H9 (cell line): ENCODE measurements at regions not wholly inside any gene's neighbourhood (a gene's known extent, or its start where the extent isn't known, plus 50 kb on each side); places are given as distances from the start of the nearest gene placed in this dataset.
A peak's percentile ranks its signal among the peaks of the same experiment; 100 is the strongest.

Experiments used
- DNase-seq: peaks from one replicate; pipeline ENCODE4 v3.0.0-alpha.2; 2017
- H2AFZ ChIP-seq: one replicate; pipeline ENCODE4 v1.6.1; 2013; ENCODE audit warnings: mild to moderate bottlenecking, low read length, control low read depth, moderate library complexity
- H2AK5ac ChIP-seq: 2 replicates; pipeline ENCODE4 v1.6.1; 2013; ENCODE audit warnings: low read length, control low read depth, mixed read lengths; ENCODE audit not compliant: insufficient read length
- H2BK120ac ChIP-seq: one replicate; pipeline ENCODE4 v1.6.1; 2013; ENCODE audit warnings: low read depth, mild to moderate bottlenecking, low read length, control low read depth, inconsistent platforms; ENCODE audit not compliant: poor library complexity, severe bottlenecking
- H2BK12ac ChIP-seq: 2 replicates; pipeline ENCODE4 v1.6.1; 2013; ENCODE audit warnings: low read length, control low read depth, mixed read lengths, low read depth; ENCODE audit not compliant: insufficient read length
- H2BK15ac ChIP-seq: 2 replicates; pipeline ENCODE4 v1.6.1; 2013; ENCODE audit warnings: low read depth, low read length, control low read depth
- H2BK20ac ChIP-seq: one replicate; pipeline ENCODE4 v1.6.1; 2013; ENCODE audit warnings: low read depth, mild to moderate bottlenecking, low read length, control low read depth, inconsistent platforms; ENCODE audit not compliant: poor library complexity, severe bottlenecking
- H2BK5ac ChIP-seq: 2 replicates; pipeline ENCODE4 v1.6.1; 2013; ENCODE audit warnings: low read length, control low read depth, mixed read lengths; ENCODE audit not compliant: insufficient read length
- H3K14ac ChIP-seq: 2 replicates; pipeline ENCODE4 v1.6.1; 2013; ENCODE audit warnings: low read length, control low read depth; ENCODE audit not compliant: insufficient read depth
- H3K18ac ChIP-seq: 2 replicates; pipeline ENCODE4 v1.6.1; 2013; ENCODE audit warnings: low read depth, mild to moderate bottlenecking, mixed read lengths, low read length, control low read depth; ENCODE audit not compliant: insufficient read length
- H3K23ac ChIP-seq: 2 replicates; pipeline ENCODE4 v1.6.1; 2013; ENCODE audit warnings: low read length, control low read depth, mixed read lengths, low read depth; ENCODE audit not compliant: insufficient read length
- H3K23me2 ChIP-seq: 2 replicates; pipeline ENCODE4 v1.6.1; 2013; ENCODE audit warnings: low read depth, mild to moderate bottlenecking, mixed read lengths, low read length, control low read depth; ENCODE audit not compliant: insufficient read length, poor library complexity, severe bottlenecking
- H3K27ac ChIP-seq: 2 replicates; pipeline ENCODE4 v1.5.1; 2013; ENCODE audit warnings: low read length, control low read depth, mixed read lengths, low read depth; ENCODE audit not compliant: insufficient read length
- H3K27me3 ChIP-seq: 2 replicates; pipeline ENCODE4 v1.6.1; 2013; ENCODE audit warnings: low read length, control low read depth, inconsistent platforms; ENCODE audit not compliant: insufficient read depth
- H3K4ac ChIP-seq: 2 replicates; pipeline ENCODE4 v1.6.1; 2013; ENCODE audit warnings: low read depth, mild to moderate bottlenecking, control low read depth, inconsistent platforms, low read length, moderate library complexity
- H3K4me1 ChIP-seq: 2 replicates; pipeline ENCODE4 v1.6.1; 2013; ENCODE audit warnings: low read length, control low read depth, inconsistent platforms; ENCODE audit not compliant: insufficient read depth
- H3K4me2 ChIP-seq: 2 replicates; pipeline ENCODE4 v1.6.1; 2013; ENCODE audit warnings: low read length, control low read depth, mixed read lengths; ENCODE audit not compliant: insufficient read length, insufficient read depth
- H3K56ac ChIP-seq: 2 replicates; pipeline ENCODE4 v1.6.1; 2013; ENCODE audit warnings: low read depth, mild to moderate bottlenecking, mixed read lengths, low read length, control low read depth; ENCODE audit not compliant: insufficient read length
- H3K79me1 ChIP-seq: 2 replicates; pipeline ENCODE4 v1.6.1; 2013; ENCODE audit warnings: low read depth, mild to moderate bottlenecking, moderate library complexity, low read length, control low read depth, inconsistent platforms; ENCODE audit not compliant: insufficient read depth, poor library complexity, severe bottlenecking
- H3K79me2 ChIP-seq: 2 replicates; pipeline ENCODE4 v1.6.1; 2013; ENCODE audit warnings: low read length, control low read depth, inconsistent platforms; ENCODE audit not compliant: insufficient read depth
- H3K9ac ChIP-seq: 2 replicates; pipeline ENCODE4 v1.6.1; 2013; ENCODE audit warnings: low read length, control low read depth, mixed read lengths; ENCODE audit not compliant: insufficient read length; ENCODE audit errors: extremely low read depth
- H3K9me3 ChIP-seq: one replicate; pipeline ENCODE4 v1.6.1; 2013; ENCODE audit warnings: low read depth, low read length, inconsistent platforms; ENCODE audit not compliant: control insufficient read depth
- H3T11ph ChIP-seq: one replicate; pipeline ENCODE4 v1.6.1; 2013; ENCODE audit warnings: mild to moderate bottlenecking, low read length, control low read depth, inconsistent platforms
- H4K20me1 ChIP-seq: one replicate; pipeline ENCODE4 v1.6.1; 2013; ENCODE audit not compliant: control insufficient read depth, insufficient read length, insufficient read depth
- H4K5ac ChIP-seq: 2 replicates; pipeline ENCODE4 v1.6.1; 2013; ENCODE audit warnings: low read depth, mild to moderate bottlenecking, mixed read lengths, low read length, control low read depth; ENCODE audit not compliant: insufficient read length
- H4K8ac ChIP-seq: replicated peaks from 2 replicates; pipeline ENCODE4 v1.6.1; 2013; ENCODE audit warnings: low read length, control low read depth, mixed read lengths, low read depth; ENCODE audit not compliant: insufficient read length
- H4K91ac ChIP-seq: 2 replicates; pipeline ENCODE4 v1.6.1; 2013; ENCODE audit warnings: low read depth, mild to moderate bottlenecking, moderate library complexity, mixed read lengths, low read length, control low read depth; ENCODE audit not compliant: insufficient read length
- H3K27ac Mint-ChIP-seq, 3 experiments: 2 replicates in 2 of 3; 3 replicates in 1 of 3; pipeline ENCODE4 v1.8.0; 2020 to 2021; ENCODE audit warnings: mixed read lengths in 3 of 3, mild to moderate bottlenecking in 1 of 3, moderate library complexity in 1 of 3
- H3K27me3 Mint-ChIP-seq: 2 replicates; pipeline ENCODE4 v1.8.0; 2021; ENCODE audit warnings: low read depth, mild to moderate bottlenecking, moderate library complexity, mixed read lengths
- H3K36me3 Mint-ChIP-seq, 3 experiments: 2 replicates in 2 of 3; 3 replicates in 1 of 3; pipeline ENCODE4 v1.8.0; 2020 to 2021; ENCODE audit warnings: low read depth in 3 of 3, mixed read lengths in 3 of 3; ENCODE audit not compliant: insufficient read depth in 1 of 3
- H3K4me1 Mint-ChIP-seq, 2 experiments: 2 replicates each; pipeline ENCODE4 v1.8.0; 2020; ENCODE audit warnings: mixed read lengths in 2 of 2
- H3K4me3 Mint-ChIP-seq, 2 experiments: 2 replicates in 1 of 2; 3 replicates in 1 of 2; pipeline ENCODE4 v1.8.0; 2020 to 2021; ENCODE audit warnings: mild to moderate bottlenecking in 2 of 2, mixed read lengths in 2 of 2, moderate library complexity in 1 of 2
- H3K9me3 Mint-ChIP-seq, 2 experiments: 2 replicates in 1 of 2; 3 replicates in 1 of 2; pipeline ENCODE4 v1.8.0; 2020; ENCODE audit warnings: mild to moderate bottlenecking in 2 of 2, mixed read lengths in 2 of 2, moderate library complexity in 1 of 2
- WGBS: extraction: QIAGEN DNeasy Blood & Tissue Kit; methylation state at CpG from one replicate; pipeline ENCODE4 v1.1.7; 2013; ENCODE audit warnings: missing lambda C conversion rate, low lambda C conversion rate, mixed read lengths; ENCODE audit not compliant: insufficient read length; ENCODE audit errors: extremely low coverage; 5-methylcytosine and 5-hydroxymethylcytosine counted together
- TF ChIP-seq, protein P1 (sequence below): fragments of 200-600 bp; sonication (generic); conservative IDR thresholded peaks from 3 replicates; pipeline ENCODE4 v1.8.0; 2021; ENCODE audit warnings: antibody characterized with exemption, mild to moderate bottlenecking

- Mint-ChIP-seq H3K36me3 (peaks cover 0 to 18% (median 18%) of the 10 kb centered on the region in 3 experiments; a peak in 5 of 7 replicates), H3K4me1 (peaks cover 26 to 27% of the 10 kb centered on the region in 2 experiments), H3K27ac (peak overlapping the region in 1 of 3 experiments; percentile 17; a peak in 1 of 7 replicates), H3K4me3 (no peak overlapping the region), H3K9me3 (peaks cover under 1 to 16% of the 10 kb centered on the region in 2 experiments; a peak in 3 of 5 replicates), H3K27me3 (no peaks in the 10 kb centered on the region)
- Histone ChIP-seq H3K4me1 (peaks cover 5% of the 10 kb centered on the region; the same call in 1 of the 2 replicates), H3K4ac (no peak overlapping the region), H3K79me1 (no peaks in the 10 kb centered on the region), H3K56ac (no peak overlapping the region), H2AFZ (no peak overlapping the region), H3K9ac (no peak overlapping the region), H2BK20ac (no peak overlapping the region), H4K8ac (no peak overlapping the region), H3K79me2 (no peaks in the 10 kb centered on the region), H3K23ac (no peak overlapping the region), H3K4me2 (no peak overlapping the region), H2BK15ac (no peak overlapping the region), H2BK12ac (no peak overlapping the region), H4K5ac (no peak overlapping the region), H2BK120ac (no peak overlapping the region), H3T11ph (no peak overlapping the region), H2AK5ac (no peak overlapping the region), H2BK5ac (no peak overlapping the region), H4K20me1 (no peaks in the 10 kb centered on the region), H4K91ac (no peak overlapping the region), H3K14ac (no peak overlapping the region), H3K23me2 (no peaks in the 10 kb centered on the region), H3K27ac (no peak overlapping the region), H3K9me3 (no peaks in the 10 kb centered on the region), H3K18ac (no peak overlapping the region), H3K27me3 (no peaks in the 10 kb centered on the region)
- TF ChIP-seq, protein P1, sequence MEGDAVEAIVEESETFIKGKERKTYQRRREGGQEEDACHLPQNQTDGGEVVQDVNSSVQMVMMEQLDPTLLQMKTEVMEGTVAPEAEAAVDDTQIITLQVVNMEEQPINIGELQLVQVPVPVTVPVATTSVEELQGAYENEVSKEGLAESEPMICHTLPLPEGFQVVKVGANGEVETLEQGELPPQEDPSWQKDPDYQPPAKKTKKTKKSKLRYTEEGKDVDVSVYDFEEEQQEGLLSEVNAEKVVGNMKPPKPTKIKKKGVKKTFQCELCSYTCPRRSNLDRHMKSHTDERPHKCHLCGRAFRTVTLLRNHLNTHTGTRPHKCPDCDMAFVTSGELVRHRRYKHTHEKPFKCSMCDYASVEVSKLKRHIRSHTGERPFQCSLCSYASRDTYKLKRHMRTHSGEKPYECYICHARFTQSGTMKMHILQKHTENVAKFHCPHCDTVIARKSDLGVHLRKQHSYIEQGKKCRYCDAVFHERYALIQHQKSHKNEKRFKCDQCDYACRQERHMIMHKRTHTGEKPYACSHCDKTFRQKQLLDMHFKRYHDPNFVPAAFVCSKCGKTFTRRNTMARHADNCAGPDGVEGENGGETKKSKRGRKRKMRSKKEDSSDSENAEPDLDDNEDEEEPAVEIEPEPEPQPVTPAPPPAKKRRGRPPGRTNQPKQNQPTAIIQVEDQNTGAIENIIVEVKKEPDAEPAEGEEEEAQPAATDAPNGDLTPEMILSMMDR: no peak
- DNase-seq: no peak
- WGBS: no CpG with 5 or more reads among the region's 4 CpGs
Observed at GRCh38 chrX:96481831-96482230, 202.8 kb upstream of the DIAPH2 start.
